ENCODE measurements at regions not wholly inside any gene's neighbourhood (a gene's known extent, or its start where the extent isn't known, plus 50 kb on each side); places are given as distances from the start of the nearest gene placed in this dataset.

- TF ChIP-seq CTCF (IDR thresholded peaks at IDR 0.05) (no peak), POLR2A (IDR thresholded peaks at IDR 0.05) (no peak)
Measured at GRCh38 chr5:74493411-74493810, 147.1 kb downstream of the ENC1 start.

Data from testis (tissue), 2 donors.